Stomach (tissue), 4 donors: ENCODE measurements at regions not wholly inside any gene's neighbourhood (a gene's known extent, or its start where the extent isn't known, plus 50 kb on each side); places are given as distances from the start of the nearest gene placed in this dataset.

ENCODE experiments used
- POLR2A ChIP-seq, 4 donors: fragments of 450-650 bp; IDR thresholded peaks; one replicate each; pipeline ENCODE4 v1.6.1; 2016; ENCODE audit warnings: antibody characterized with exemption in 4 of 4, control low read depth in 2 of 4, mild to moderate bottlenecking in 1 of 4, moderate library complexity in 1 of 4
- TF ChIP-seq, protein P1 (sequence below), 7 experiments: fragments of 450-650 bp in 4 of 7; fragments of 200-600 bp in 3 of 7; sonication (generic) in 3 of 7; IDR thresholded peaks; one replicate each; pipeline ENCODE4 v1.5.1; 2016 to 2019; ENCODE audit warnings: antibody characterized with exemption in 7 of 7, control low read depth in 2 of 7, mild to moderate bottlenecking in 1 of 7

DNA sequence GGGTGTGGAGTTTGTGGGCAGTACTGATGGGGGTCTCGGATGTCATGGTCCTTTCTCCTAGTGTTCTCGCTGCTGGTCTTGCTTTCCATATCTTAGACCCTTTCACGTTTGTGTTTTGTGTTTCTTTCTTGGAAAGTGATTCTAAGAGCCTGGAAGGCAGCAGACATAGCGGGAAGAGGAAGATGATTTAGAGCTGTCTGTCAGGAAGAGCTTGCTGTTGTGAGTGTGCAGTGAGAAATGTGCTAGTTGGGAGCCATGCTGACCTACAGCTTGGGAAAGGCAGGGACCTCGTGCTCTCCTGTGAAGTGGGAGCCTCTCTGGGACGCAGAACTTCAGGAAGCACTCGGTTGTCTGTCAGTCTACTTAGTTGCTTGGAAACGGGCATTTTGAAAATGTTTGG is 122.2 kb downstream of the ZNF518B start:
- TF ChIP-seq, protein P1, sequence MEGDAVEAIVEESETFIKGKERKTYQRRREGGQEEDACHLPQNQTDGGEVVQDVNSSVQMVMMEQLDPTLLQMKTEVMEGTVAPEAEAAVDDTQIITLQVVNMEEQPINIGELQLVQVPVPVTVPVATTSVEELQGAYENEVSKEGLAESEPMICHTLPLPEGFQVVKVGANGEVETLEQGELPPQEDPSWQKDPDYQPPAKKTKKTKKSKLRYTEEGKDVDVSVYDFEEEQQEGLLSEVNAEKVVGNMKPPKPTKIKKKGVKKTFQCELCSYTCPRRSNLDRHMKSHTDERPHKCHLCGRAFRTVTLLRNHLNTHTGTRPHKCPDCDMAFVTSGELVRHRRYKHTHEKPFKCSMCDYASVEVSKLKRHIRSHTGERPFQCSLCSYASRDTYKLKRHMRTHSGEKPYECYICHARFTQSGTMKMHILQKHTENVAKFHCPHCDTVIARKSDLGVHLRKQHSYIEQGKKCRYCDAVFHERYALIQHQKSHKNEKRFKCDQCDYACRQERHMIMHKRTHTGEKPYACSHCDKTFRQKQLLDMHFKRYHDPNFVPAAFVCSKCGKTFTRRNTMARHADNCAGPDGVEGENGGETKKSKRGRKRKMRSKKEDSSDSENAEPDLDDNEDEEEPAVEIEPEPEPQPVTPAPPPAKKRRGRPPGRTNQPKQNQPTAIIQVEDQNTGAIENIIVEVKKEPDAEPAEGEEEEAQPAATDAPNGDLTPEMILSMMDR (IDR thresholded peaks at IDR 0.05), result no peak
- TF ChIP-seq POLR2A (IDR thresholded peaks at IDR 0.05), result no peak
